HG03342 (cell line): ENCODE measurements at regions not wholly inside any gene's neighbourhood (a gene's known extent, or its start where the extent isn't known, plus 50 kb on each side); places are given as distances from the start of the nearest gene placed in this dataset.
"Not testable (repeated sequence)": the region's sequence is repeated elsewhere in the genome, so short reads cannot be mapped to it uniquely, and the experiment has no call there.

Source experiments
- ATAC-seq: cut with Tn5 transposase; IDR thresholded peaks from one replicate; pipeline ENCODE4 v1.9.1; 2021; ENCODE audit warnings: mild to moderate bottlenecking, moderate library complexity; ENCODE audit not compliant: unreplicated experiment

- ATAC-seq = no peak
These were observed 268.0 kb upstream of the PROK2 start for GRCh38 chr3:72052841-72053409.

- no peak for ATAC-seq
These were observed 265.8 kb upstream of the PROK2 start for GRCh38 chr3:72050771-72051170.

- ATAC-seq = no peak
These were observed 265.2 kb upstream of the PROK2 start for GRCh38 chr3:72050048-72050632.

- ATAC-seq = no peak
These were observed 264.4 kb upstream of the PROK2 start for GRCh38 chr3:72049300-72049699.

- ATAC-seq = no peak
These were observed 263.9 kb upstream of the PROK2 start for GRCh38 chr3:72048873-72049272.

- ATAC-seq = no peak
These were observed 262.4 kb upstream of the PROK2 start for GRCh38 chr3:72047221-72047871.

- ATAC-seq = no peak
These were observed 259.4 kb upstream of the PROK2 start for GRCh38 chr3:72044231-72044855.

GRCh38 chr3:72043204-72044133 lies 258.5 kb upstream of the PROK2 start:
- no peak for ATAC-seq

GRCh38 chr3:72042397-72043203 lies 257.7 kb upstream of the PROK2 start:
- no peak for ATAC-seq

GRCh38 chr3:72041511-72041910 lies 256.6 kb upstream of the PROK2 start:
- no peak for ATAC-seq

- no peak for ATAC-seq
These were observed 256.1 kb upstream of the PROK2 start for GRCh38 chr3:72041076-72041475.

GRCh38 chr3:72039677-72040076 lies 254.7 kb upstream of the PROK2 start:
- ATAC-seq = no peak

GRCh38 chr3:72036899-72037298 lies 252.0 kb upstream of the PROK2 start:
- no peak for ATAC-seq

- no peak for ATAC-seq
These were observed 250.7 kb upstream of the PROK2 start for GRCh38 chr3:72035606-72036005.

GRCh38 chr3:72034986-72035385 lies 250.0 kb upstream of the PROK2 start:
- ATAC-seq = no peak

GRCh38 chr3:72033666-72034428 lies 248.9 kb upstream of the PROK2 start:
- no peak for ATAC-seq

GRCh38 chr3:72032441-72033135 lies 247.6 kb upstream of the PROK2 start:
- ATAC-seq = no peak

- ATAC-seq = no peak
These were observed 246.6 kb upstream of the PROK2 start for GRCh38 chr3:72031581-72031980.

- not testable (repeated sequence) for ATAC-seq
These were observed 245.3 kb upstream of the PROK2 start for GRCh38 chr3:72030296-72030695.
